VCaP (cell line): ENCODE measurements at regions not wholly inside any gene's neighbourhood (a gene's known extent, or its start where the extent isn't known, plus 50 kb on each side); places are given as distances from the start of the nearest gene placed in this dataset.

ENCODE experiments used
- H3K27ac ChIP-seq: fragments of 450-650 bp; 2 replicates; pipeline ENCODE4 v1.5.1; 2017
- CTCF ChIP-seq: fragments of 450-650 bp; conservative IDR thresholded peaks from 2 replicates; pipeline ENCODE4 v1.5.1; 2017; ENCODE audit warnings: mild to moderate bottlenecking, moderate library complexity

- TF ChIP-seq CTCF = no peak
- H3K27ac ChIP-seq = no peak overlapping the region
Observed at GRCh38 chr2:177090967-177091366, 121.6 kb upstream of the HNRNPA3 start.

GRCh38 chr2:177093371-177093770 is 119.2 kb upstream of the HNRNPA3 start:
- TF ChIP-seq CTCF = no peak
- H3K27ac ChIP-seq = no peak overlapping the region

GRCh38 chr2:177098001-177098613 is 114.5 kb upstream of the HNRNPA3 start:
- H3K27ac ChIP-seq = no peak overlapping the region
- TF ChIP-seq CTCF = no peak

GRCh38 chr2:177101930-177102329 is 110.7 kb upstream of the HNRNPA3 start:
- no peak for TF ChIP-seq CTCF
- H3K27ac ChIP-seq = no peak overlapping the region

GRCh38 chr2:177106212-177106611 is 106.4 kb upstream of the HNRNPA3 start:
- no peak for TF ChIP-seq CTCF
- no peak overlapping the region for H3K27ac ChIP-seq

- TF ChIP-seq CTCF = no peak
- H3K27ac ChIP-seq = no peak overlapping the region
Observed at GRCh38 chr2:177108890-177109289, 103.7 kb upstream of the HNRNPA3 start.

- no peak for TF ChIP-seq CTCF
- no peak overlapping the region for H3K27ac ChIP-seq
Observed at GRCh38 chr2:177114712-177115111, 97.9 kb upstream of the HNRNPA3 start.
